ENCODE measurements at regions not wholly inside any gene's neighbourhood (a gene's known extent, or its start where the extent isn't known, plus 50 kb on each side); places are given as distances from the start of the nearest gene placed in this dataset.

DNA sequence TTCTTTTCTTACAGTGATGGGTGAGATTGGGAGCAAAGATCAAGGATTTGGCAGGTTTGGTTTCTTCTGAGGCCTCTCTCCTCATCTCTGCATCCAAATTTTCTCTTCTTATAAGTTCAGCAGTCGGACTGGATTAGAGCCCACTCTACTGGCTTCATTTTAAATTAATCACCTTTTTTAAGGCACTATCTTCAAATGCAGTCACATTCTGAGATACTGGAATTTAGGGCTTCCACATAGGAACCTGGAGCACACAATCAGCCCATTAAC is 56.5 kb upstream of the PLSCR4 start (continued):
- TF ChIP-seq EGR1 (IDR thresholded peaks at IDR 0.05; ENCODE audit: borderline replicate concordance, low read depth, low read length) = no peak
- TF ChIP-seq BACH1 (IDR thresholded peaks at IDR 0.05; ENCODE audit: low read length) = no peak
